ENCODE measurements at regions not wholly inside any gene's neighbourhood (a gene's known extent, or its start where the extent isn't known, plus 50 kb on each side); places are given as distances from the start of the nearest gene placed in this dataset.

- H3K79me2 ChIP-seq (ENCODE audit: insufficient read depth) = no peaks in the 10 kb centered on the region
- DNase-seq = no peak
- in situ Hi-C loops (cut with MboI) = no loop called here
- H3K36me3 ChIP-seq (ENCODE audit: low read depth) = no peaks in the 10 kb centered on the region
- no peak for TF ChIP-seq EZH2phosphoT487 (IDR thresholded peaks at IDR 0.05; ENCODE audit: insufficient read depth, low read depth)
- TF ChIP-seq EZH2 (IDR thresholded peaks at IDR 0.05; ENCODE audit: insufficient read depth, poor library complexity, severe bottlenecking) = no peak
- no peaks in the 10 kb centered on the region for H3F3A ChIP-seq (ENCODE audit: insufficient read depth)
- H2AFZ ChIP-seq = no peak overlapping the region
- no peaks in the 10 kb centered on the region for H3K27me3 ChIP-seq (replicated peaks; ENCODE audit: insufficient read depth)
- 52 to 59% methylated on average over 26 of the region's 26 CpGs for WGBS, 2 experiments (ENCODE audit: low coverage in 1 of 2, low lambda C conversion rate in 2 of 2, missing lambda C conversion rate in 2 of 2)
- no peak overlapping the region for H3K4me2 ChIP-seq (ENCODE audit: unreplicated experiment)
- no peak overlapping the region for H3K4me3 ChIP-seq
- no peaks in the 10 kb centered on the region for H3K9me2 ChIP-seq (ENCODE audit: insufficient read depth)
- H3K9ac ChIP-seq = no peak overlapping the region
- H3K27ac ChIP-seq = no peak overlapping the region
- H3K4me1 ChIP-seq (ENCODE audit: insufficient read depth) = peaks cover 4% of the 10 kb centered on the region; the same call in 1 of the 2 replicates
- no peaks in the 10 kb centered on the region for H4K20me1 ChIP-seq (ENCODE audit: insufficient read depth)
- H3K9me3 ChIP-seq (ENCODE audit: low read depth) = no peaks in the 10 kb centered on the region
These were observed 124.4 kb downstream of the CTTN start for GRCh38 chr11:70522593-70523311.

- in situ Hi-C loops (cut with MboI) = no loop called here
- Histone ChIP-seq H3K9ac (no peak overlapping the region), H3K27ac (no peak overlapping the region), H3K4me2 (ENCODE audit: unreplicated experiment) (no peak overlapping the region), H3K4me3 (no peak overlapping the region), H3K4me1 (ENCODE audit: insufficient read depth) (no peaks in the 10 kb centered on the region), H3K9me2 (ENCODE audit: insufficient read depth) (no peaks in the 10 kb centered on the region), H2AFZ (no peak overlapping the region), H3K79me2 (ENCODE audit: insufficient read depth) (no peaks in the 10 kb centered on the region), H3K36me3 (ENCODE audit: low read depth) (no peaks in the 10 kb centered on the region), H3K27me3 (replicated peaks; ENCODE audit: insufficient read depth) (no peaks in the 10 kb centered on the region), H3K9me3 (ENCODE audit: low read depth) (no peaks in the 10 kb centered on the region), H3F3A (ENCODE audit: insufficient read depth) (no peaks in the 10 kb centered on the region), H4K20me1 (ENCODE audit: insufficient read depth) (no peaks in the 10 kb centered on the region)
- no peak for TF ChIP-seq EZH2phosphoT487 (IDR thresholded peaks at IDR 0.05; ENCODE audit: insufficient read depth, low read depth)
- no peak for TF ChIP-seq EZH2 (IDR thresholded peaks at IDR 0.05; ENCODE audit: insufficient read depth, poor library complexity, severe bottlenecking)
- 53 to 55% methylated on average over 15 of the region's 15 CpGs for WGBS, 2 experiments (ENCODE audit: low coverage in 1 of 2, low lambda C conversion rate in 2 of 2, missing lambda C conversion rate in 2 of 2)
- DNase-seq = no peak
These were observed 125.2 kb downstream of the CTTN start for GRCh38 chr11:70523384-70524095.

GRCh38 chr11:70524096-70524922, 126.0 kb downstream of the CTTN start:
- Histone ChIP-seq H3K27me3 (replicated peaks; ENCODE audit: insufficient read depth) (no peaks in the 10 kb centered on the region), H3K4me1 (ENCODE audit: insufficient read depth) (no peaks in the 10 kb centered on the region), H3K9me2 (ENCODE audit: insufficient read depth) (no peaks in the 10 kb centered on the region), H3K9ac (no peak overlapping the region), H3K9me3 (ENCODE audit: low read depth) (no peaks in the 10 kb centered on the region), H3K27ac (no peak overlapping the region), H2AFZ (no peak overlapping the region), H3K4me2 (ENCODE audit: unreplicated experiment) (no peak overlapping the region), H4K20me1 (ENCODE audit: insufficient read depth) (no peaks in the 10 kb centered on the region), H3K36me3 (ENCODE audit: low read depth) (no peaks in the 10 kb centered on the region), H3F3A (ENCODE audit: insufficient read depth) (no peaks in the 10 kb centered on the region), H3K79me2 (ENCODE audit: insufficient read depth) (no peaks in the 10 kb centered on the region), H3K4me3 (no peak overlapping the region)
- DNase-seq = no peak
- 40 to 42% methylated on average over 21 of the region's 21 CpGs for WGBS, 2 experiments (ENCODE audit: low coverage in 1 of 2, low lambda C conversion rate in 2 of 2, missing lambda C conversion rate in 2 of 2)
- in situ Hi-C loops (cut with MboI) = no loop called here
- no peak for TF ChIP-seq EZH2phosphoT487 (IDR thresholded peaks at IDR 0.05; ENCODE audit: insufficient read depth, low read depth)
- TF ChIP-seq EZH2 (IDR thresholded peaks at IDR 0.05; ENCODE audit: insufficient read depth, poor library complexity, severe bottlenecking) = no peak

- no peaks in the 10 kb centered on the region for H3K9me3 ChIP-seq (ENCODE audit: low read depth)
- no peak for TF ChIP-seq EZH2 (IDR thresholded peaks at IDR 0.05; ENCODE audit: insufficient read depth, poor library complexity, severe bottlenecking)
- no peak for TF ChIP-seq EZH2phosphoT487 (IDR thresholded peaks at IDR 0.05; ENCODE audit: insufficient read depth, low read depth)
- in situ Hi-C loops (cut with MboI) = no loop called here
- no peaks in the 10 kb centered on the region for H3K36me3 ChIP-seq (ENCODE audit: low read depth)
- no peak overlapping the region for H3K4me3 ChIP-seq
- H3K79me2 ChIP-seq (ENCODE audit: insufficient read depth) = no peaks in the 10 kb centered on the region
- H3K4me1 ChIP-seq (ENCODE audit: insufficient read depth) = no peaks in the 10 kb centered on the region
- no peak for DNase-seq
- whole genome bisulfite sequencing, 2 experiments (ENCODE audit: low coverage in 1 of 2, low lambda C conversion rate in 2 of 2, missing lambda C conversion rate in 2 of 2) = 55 to 72% methylated on average over 9 of the region's 9 CpGs
- H3F3A ChIP-seq (ENCODE audit: insufficient read depth) = no peaks in the 10 kb centered on the region
- H3K27me3 ChIP-seq (replicated peaks; ENCODE audit: insufficient read depth) = no peaks in the 10 kb centered on the region
- H2AFZ ChIP-seq = no peak overlapping the region
- no peaks in the 10 kb centered on the region for H3K9me2 ChIP-seq (ENCODE audit: insufficient read depth)
- H3K4me2 ChIP-seq (ENCODE audit: unreplicated experiment) = no peak overlapping the region
- H3K27ac ChIP-seq = no peak overlapping the region
- H3K9ac ChIP-seq = no peak overlapping the region
- H4K20me1 ChIP-seq (ENCODE audit: insufficient read depth) = no peaks in the 10 kb centered on the region
These were observed 126.7 kb downstream of the CTTN start for GRCh38 chr11:70525006-70525405.

Data from GM23248 (cell line).